ENCODE measurements at regions not wholly inside any gene's neighbourhood (a gene's known extent, or its start where the extent isn't known, plus 50 kb on each side); places are given as distances from the start of the nearest gene placed in this dataset.

DNA sequence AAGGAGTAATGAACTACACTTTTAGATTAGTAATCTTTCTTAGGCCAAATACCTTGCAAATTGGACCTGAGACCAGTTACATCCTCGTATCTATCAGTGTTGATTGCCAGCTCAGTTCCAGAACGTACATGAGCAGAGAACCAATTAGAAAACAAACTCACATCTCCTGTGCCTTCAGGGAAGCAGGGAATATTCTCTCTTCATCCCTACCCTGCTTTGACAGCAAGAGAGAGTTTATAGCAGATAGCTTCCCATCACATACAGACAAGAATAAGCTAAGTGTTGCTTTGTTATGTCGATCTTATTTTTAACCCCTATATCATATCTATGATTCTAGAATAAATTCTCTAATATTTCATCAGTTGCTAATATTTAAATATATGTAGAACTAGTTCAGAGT, 181.8 kb downstream of the DSC3 start:
- Histone ChIP-seq H3K4me1 (ENCODE audit: insufficient read depth, low read length) (no peaks in the 10 kb centered on the region), H3K4ac (ENCODE audit: low read depth, low read length) (no peak overlapping the region), H3K27ac (ENCODE audit: insufficient read length, low read depth, low read length) (no peak overlapping the region), H2BK20ac (ENCODE audit: low read depth, low read length, poor library complexity, severe bottlenecking) (no peak overlapping the region), H3K9me3 (ENCODE audit: control insufficient read depth, low read depth, low read length) (no peaks in the 10 kb centered on the region), H4K20me1 (ENCODE audit: control insufficient read depth, insufficient read depth, insufficient read length) (no peaks in the 10 kb centered on the region), H4K91ac (ENCODE audit: insufficient read length, low read depth, low read length) (no peak overlapping the region), H3K56ac (ENCODE audit: insufficient read length, low read depth, low read length) (no peak overlapping the region), H2AK5ac (ENCODE audit: insufficient read length, low read length) (no peak overlapping the region), H3T11ph (ENCODE audit: low read length) (no peak overlapping the region), H2BK120ac (ENCODE audit: low read depth, low read length, poor library complexity, severe bottlenecking) (no peak overlapping the region), H4K5ac (ENCODE audit: insufficient read length, low read depth, low read length) (no peak overlapping the region), H3K23ac (ENCODE audit: insufficient read length, low read depth, low read length) (no peak overlapping the region), H2AFZ (ENCODE audit: low read length) (no peak overlapping the region), H2BK5ac (ENCODE audit: insufficient read length, low read length) (no peak overlapping the region), H3K23me2 (ENCODE audit: insufficient read length, low read depth, low read length, poor library complexity, severe bottlenecking) (no peaks in the 10 kb centered on the region), H3K27me3 (ENCODE audit: insufficient read depth, low read length) (no peaks in the 10 kb centered on the region), H3K4me2 (ENCODE audit: insufficient read depth, insufficient read length, low read length) (no peak overlapping the region), H2BK12ac (ENCODE audit: insufficient read length, low read depth, low read length) (no peak overlapping the region), H3K79me1 (ENCODE audit: insufficient read depth, low read depth, low read length, poor library complexity, severe bottlenecking) (no peaks in the 10 kb centered on the region), H3K79me2 (ENCODE audit: insufficient read depth, low read length) (no peaks in the 10 kb centered on the region), H4K8ac (replicated peaks; ENCODE audit: insufficient read length, low read depth, low read length) (no peak overlapping the region), H3K18ac (ENCODE audit: insufficient read length, low read depth, low read length) (no peak overlapping the region), H2BK15ac (ENCODE audit: low read depth, low read length) (no peak overlapping the region), H3K9ac (ENCODE audit: extremely low read depth, insufficient read length, low read length) (no peak overlapping the region), H3K14ac (ENCODE audit: insufficient read depth, low read length) (no peak overlapping the region)
- H3K4me1 Mint-ChIP-seq, result peaks cover 4% of the 10 kb centered on the region in 2 experiments; a peak in 2 of 4 replicates
- no CpG with 5 or more reads among the region's 3 CpGs for WGBS (ENCODE audit: extremely low coverage, insufficient read length, low lambda C conversion rate)
- no peaks in the 10 kb centered on the region for H3K9me3 Mint-ChIP-seq
- H3K4me3 Mint-ChIP-seq, result no peak overlapping the region
- TF ChIP-seq, protein P1, sequence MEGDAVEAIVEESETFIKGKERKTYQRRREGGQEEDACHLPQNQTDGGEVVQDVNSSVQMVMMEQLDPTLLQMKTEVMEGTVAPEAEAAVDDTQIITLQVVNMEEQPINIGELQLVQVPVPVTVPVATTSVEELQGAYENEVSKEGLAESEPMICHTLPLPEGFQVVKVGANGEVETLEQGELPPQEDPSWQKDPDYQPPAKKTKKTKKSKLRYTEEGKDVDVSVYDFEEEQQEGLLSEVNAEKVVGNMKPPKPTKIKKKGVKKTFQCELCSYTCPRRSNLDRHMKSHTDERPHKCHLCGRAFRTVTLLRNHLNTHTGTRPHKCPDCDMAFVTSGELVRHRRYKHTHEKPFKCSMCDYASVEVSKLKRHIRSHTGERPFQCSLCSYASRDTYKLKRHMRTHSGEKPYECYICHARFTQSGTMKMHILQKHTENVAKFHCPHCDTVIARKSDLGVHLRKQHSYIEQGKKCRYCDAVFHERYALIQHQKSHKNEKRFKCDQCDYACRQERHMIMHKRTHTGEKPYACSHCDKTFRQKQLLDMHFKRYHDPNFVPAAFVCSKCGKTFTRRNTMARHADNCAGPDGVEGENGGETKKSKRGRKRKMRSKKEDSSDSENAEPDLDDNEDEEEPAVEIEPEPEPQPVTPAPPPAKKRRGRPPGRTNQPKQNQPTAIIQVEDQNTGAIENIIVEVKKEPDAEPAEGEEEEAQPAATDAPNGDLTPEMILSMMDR (conservative IDR thresholded peaks at IDR 0.05), result no peak
- H3K36me3 Mint-ChIP-seq (ENCODE audit: insufficient read depth in 1 of 3, low read depth in 3 of 3), result no peaks in the 10 kb centered on the region
- H3K27me3 Mint-ChIP-seq (ENCODE audit: low read depth), result no peaks in the 10 kb centered on the region
- H3K27ac Mint-ChIP-seq, result no peak overlapping the region
- DNase-seq, result no peak
